Mucosa of descending colon (tissue), 3 donors: ENCODE measurements at regions not wholly inside any gene's neighbourhood (a gene's known extent, or its start where the extent isn't known, plus 50 kb on each side); places are given as distances from the start of the nearest gene placed in this dataset.

Source experiments
- ATAC-seq: fragments of 200-7000 bp; cut with Tn5 transposase; one replicate; pipeline ENCODE4 v1.9.1; 2020; ENCODE audit warnings: mild to moderate bottlenecking, moderate library complexity
- DNase-seq, 3 donors: peaks; one replicate each; pipeline ENCODE4 v3.0.0-alpha.2; 2020
- H3K36me3 ChIP-seq: fragments of 200-600 bp; one replicate; pipeline ENCODE4 v1.8.0; 2021; ENCODE audit warnings: low read depth, mild to moderate bottlenecking
- H3K4me1 ChIP-seq: fragments of 200-600 bp; one replicate; pipeline ENCODE4 v1.8.0; 2021; ENCODE audit warnings: low read depth, mild to moderate bottlenecking
- H3K4me3 ChIP-seq: fragments of 200-600 bp; one replicate; pipeline ENCODE4 v1.8.0; 2021; ENCODE audit warnings: mild to moderate bottlenecking
- H3K9me3 ChIP-seq: fragments of 200-600 bp; one replicate; pipeline ENCODE4 v1.8.0; 2021; ENCODE audit warnings: mild to moderate bottlenecking
- CTCF ChIP-seq: fragments of 200-600 bp; IDR thresholded peaks from one replicate; pipeline ENCODE4 v1.8.0; 2022; ENCODE audit warnings: antibody characterized with exemption, mild to moderate bottlenecking
- intact Hi-C, 2 donors: fragments of 100-400 bp; cut with DNase I in 1 of 2; cut with micrococcal nuclease in 1 of 2; formaldehyde crosslinking; loops; one replicate each; pipeline versions ENCODE4 v1.11.0 to v1.11.1; 2022; cut with DNase I, micrococcal nuclease
- donor health status: DM: no; HTN: no; CAD: no; lungs with moderate emphysema.
- donor health status: DM: no; HTN: no; CAD: no.
- donor health status: DM: no; HTN: yes; CAD: no.

GRCh38 chr14:71497645-71498086 lies 434.6 kb upstream of the RGS6 start:
- TF ChIP-seq CTCF: no peak
- peak; percentile 39 for ATAC-seq
- intact Hi-C loops: no loop called here

GRCh38 chr14:71498212-71498611 lies 434.0 kb upstream of the RGS6 start:
- no peaks in the 10 kb centered on the region for H3K9me3 ChIP-seq
- TF ChIP-seq CTCF: no peak
- no peak overlapping the region for H3K4me3 ChIP-seq
- intact Hi-C loops: no loop called here
- H3K36me3 ChIP-seq: no peaks in the 10 kb centered on the region
- DNase-seq: no peak
- no peak for ATAC-seq
- no peaks in the 10 kb centered on the region for H3K4me1 ChIP-seq

More at GRCh38 chr14:71497645-71498086, 434.6 kb upstream of the RGS6 start:
- H3K4me1 ChIP-seq: no peaks in the 10 kb centered on the region
- no peak overlapping the region for H3K4me3 ChIP-seq
- no peaks in the 10 kb centered on the region for H3K36me3 ChIP-seq
- no peaks in the 10 kb centered on the region for H3K9me3 ChIP-seq
- DNase-seq: no peak

- TF ChIP-seq CTCF: no peak
- intact Hi-C loops: no loop called here
- no peaks in the 10 kb centered on the region for H3K4me1 ChIP-seq
- DNase-seq: no peak
- no peaks in the 10 kb centered on the region for H3K36me3 ChIP-seq
- no peak overlapping the region for H3K4me3 ChIP-seq
- H3K9me3 ChIP-seq: no peaks in the 10 kb centered on the region
- no peak for ATAC-seq
Measured at GRCh38 chr14:71499018-71499417, 433.2 kb upstream of the RGS6 start.

GRCh38 chr14:71507681-71508080 lies 424.5 kb upstream of the RGS6 start:
- TF ChIP-seq CTCF: no peak
- intact Hi-C loops: no loop called here
- ATAC-seq: no peak
- no peaks in the 10 kb centered on the region for H3K4me1 ChIP-seq
- H3K4me3 ChIP-seq: no peak overlapping the region
- no peaks in the 10 kb centered on the region for H3K36me3 ChIP-seq
- no peaks in the 10 kb centered on the region for H3K9me3 ChIP-seq
- DNase-seq: no peak

GRCh38 chr14:71508901-71509300 lies 423.3 kb upstream of the RGS6 start:
- DNase-seq (no peak), ATAC-seq (no peak)
- intact Hi-C loops: no loop called here
- Histone ChIP-seq H3K4me1 (no peaks in the 10 kb centered on the region), H3K9me3 (no peaks in the 10 kb centered on the region), H3K36me3 (no peaks in the 10 kb centered on the region), H3K4me3 (no peak overlapping the region)
- TF ChIP-seq CTCF: no peak

GRCh38 chr14:71511152-71511551 lies 421.1 kb upstream of the RGS6 start:
- Histone ChIP-seq H3K4me3 (no peak overlapping the region), H3K36me3 (no peaks in the 10 kb centered on the region), H3K4me1 (no peaks in the 10 kb centered on the region), H3K9me3 (no peaks in the 10 kb centered on the region)
- TF ChIP-seq CTCF: no peak
- DNase-seq (no peak), ATAC-seq (no peak)
- intact Hi-C loops: no loop called here
